ENCODE measurements at regions not wholly inside any gene's neighbourhood (a gene's known extent, or its start where the extent isn't known, plus 50 kb on each side); places are given as distances from the start of the nearest gene placed in this dataset.
A peak's percentile ranks its signal among the peaks of the same experiment; 100 is the strongest.

DNA sequence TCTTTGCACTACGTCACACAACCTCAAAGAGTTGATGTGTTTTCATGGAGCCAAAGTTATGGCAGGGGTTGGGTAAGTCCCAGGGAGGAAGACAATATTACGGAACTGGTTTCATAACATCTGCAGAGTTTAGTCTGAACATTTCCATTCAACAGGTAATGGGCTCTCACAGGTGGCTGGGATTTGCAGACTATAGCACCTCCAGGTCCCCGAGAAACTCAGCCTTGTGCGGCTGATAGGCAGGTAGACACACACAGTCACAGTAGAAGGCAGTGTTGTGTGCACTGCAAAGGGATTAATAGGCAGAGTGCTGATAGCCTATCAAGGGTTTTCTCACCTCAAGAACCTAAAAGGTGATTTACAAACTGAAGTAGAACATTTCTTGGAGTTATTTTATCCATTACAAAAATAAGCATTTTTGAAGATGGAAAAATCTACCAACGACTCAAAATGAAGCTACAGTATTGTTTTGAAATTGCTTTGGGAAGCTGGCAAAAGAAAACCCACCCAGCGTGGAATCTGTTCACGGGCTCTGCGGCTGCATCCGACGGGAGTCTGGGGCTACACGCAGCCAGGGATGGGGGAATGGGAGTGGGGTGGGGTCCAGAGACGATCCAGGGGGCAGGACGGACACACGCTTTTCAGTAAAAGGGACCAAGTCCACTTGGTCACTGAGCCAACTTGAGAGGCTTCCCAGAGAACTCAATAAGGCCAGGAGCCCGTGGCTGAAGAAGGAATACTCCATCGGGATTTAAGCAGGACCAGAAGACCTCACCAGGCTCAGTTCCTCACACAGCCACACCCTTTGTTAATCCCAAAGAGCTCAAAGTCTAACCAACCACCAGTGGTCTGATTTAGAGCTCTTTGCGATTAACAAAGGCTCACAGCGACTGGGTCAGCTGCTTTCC, 82.9 kb downstream of the CHRNA1 start:
- TF ChIP-seq, protein P1, sequence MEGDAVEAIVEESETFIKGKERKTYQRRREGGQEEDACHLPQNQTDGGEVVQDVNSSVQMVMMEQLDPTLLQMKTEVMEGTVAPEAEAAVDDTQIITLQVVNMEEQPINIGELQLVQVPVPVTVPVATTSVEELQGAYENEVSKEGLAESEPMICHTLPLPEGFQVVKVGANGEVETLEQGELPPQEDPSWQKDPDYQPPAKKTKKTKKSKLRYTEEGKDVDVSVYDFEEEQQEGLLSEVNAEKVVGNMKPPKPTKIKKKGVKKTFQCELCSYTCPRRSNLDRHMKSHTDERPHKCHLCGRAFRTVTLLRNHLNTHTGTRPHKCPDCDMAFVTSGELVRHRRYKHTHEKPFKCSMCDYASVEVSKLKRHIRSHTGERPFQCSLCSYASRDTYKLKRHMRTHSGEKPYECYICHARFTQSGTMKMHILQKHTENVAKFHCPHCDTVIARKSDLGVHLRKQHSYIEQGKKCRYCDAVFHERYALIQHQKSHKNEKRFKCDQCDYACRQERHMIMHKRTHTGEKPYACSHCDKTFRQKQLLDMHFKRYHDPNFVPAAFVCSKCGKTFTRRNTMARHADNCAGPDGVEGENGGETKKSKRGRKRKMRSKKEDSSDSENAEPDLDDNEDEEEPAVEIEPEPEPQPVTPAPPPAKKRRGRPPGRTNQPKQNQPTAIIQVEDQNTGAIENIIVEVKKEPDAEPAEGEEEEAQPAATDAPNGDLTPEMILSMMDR (conservative IDR thresholded peaks at IDR 0.05; ENCODE audit: low read depth, low read length): no peak
- Histone ChIP-seq H3K36me3 (ENCODE audit: insufficient read depth) (no peaks in the 10 kb centered on the region), H3K4me3 (IDR thresholded peaks at IDR 0.05; ENCODE audit: insufficient read depth, low read depth, low read length) (peak overlapping the region; percentile 55), H4K20me1 (ENCODE audit: insufficient read depth) (no peaks in the 10 kb centered on the region), H3K4me2 (peak overlapping the region; percentile 66), H3K79me2 (ENCODE audit: insufficient read depth, low read depth) (no peaks in the 10 kb centered on the region; the same call in 1 of the 2 replicates), H3K9ac (peak overlapping the region; percentile 64; the same call in 1 of the 2 replicates), H2AFZ (ENCODE audit: low read depth) (peak overlapping the region; percentile 85), H3K27ac (no peak overlapping the region), H3K27me3 (ENCODE audit: insufficient read depth, low read depth) (no peaks in the 10 kb centered on the region; the same call in 1 of the 2 replicates), H3K4me1 (ENCODE audit: low read depth, poor library complexity, severe bottlenecking) (peaks cover 32% of the 10 kb centered on the region)

DNA sequence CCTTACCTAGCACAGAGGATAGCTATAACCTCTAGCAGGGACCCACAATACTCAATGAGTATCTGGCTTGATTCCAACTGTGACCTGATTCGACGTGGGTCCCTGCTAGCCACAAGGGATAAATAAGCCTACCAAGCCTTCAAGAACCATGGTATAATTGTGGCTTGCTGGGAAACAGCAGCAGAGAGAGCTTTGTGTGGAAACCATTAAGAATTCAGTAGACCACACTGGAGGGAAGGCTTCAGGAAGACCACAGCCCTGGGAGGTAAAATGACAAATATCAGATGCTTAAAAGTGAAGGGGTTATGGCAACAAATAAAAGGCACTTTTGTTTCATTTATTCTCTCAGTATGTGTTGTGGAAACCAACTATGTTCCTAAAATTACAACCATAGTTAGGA, 82.6 kb upstream of the WIPF1 start:
- Histone ChIP-seq H3K4me2 (no peak overlapping the region), H4K20me1 (ENCODE audit: insufficient read depth) (no peaks in the 10 kb centered on the region), H3K4me1 (ENCODE audit: low read depth, poor library complexity, severe bottlenecking) (peaks cover 32% of the 10 kb centered on the region), H2AFZ (ENCODE audit: low read depth) (no peak overlapping the region), H3K27me3 (ENCODE audit: insufficient read depth, low read depth) (no peaks in the 10 kb centered on the region; the same call in 1 of the 2 replicates), H3K27ac (no peak overlapping the region), H3K9ac (no peak overlapping the region), H3K36me3 (ENCODE audit: insufficient read depth) (no peaks in the 10 kb centered on the region), H3K4me3 (IDR thresholded peaks at IDR 0.05; ENCODE audit: insufficient read depth, low read depth, low read length) (no peak overlapping the region), H3K79me2 (ENCODE audit: insufficient read depth, low read depth) (no peaks in the 10 kb centered on the region; the same call in 1 of the 2 replicates)
- TF ChIP-seq, protein P1 (conservative IDR thresholded peaks at IDR 0.05; ENCODE audit: low read depth, low read length): no peak

DNA sequence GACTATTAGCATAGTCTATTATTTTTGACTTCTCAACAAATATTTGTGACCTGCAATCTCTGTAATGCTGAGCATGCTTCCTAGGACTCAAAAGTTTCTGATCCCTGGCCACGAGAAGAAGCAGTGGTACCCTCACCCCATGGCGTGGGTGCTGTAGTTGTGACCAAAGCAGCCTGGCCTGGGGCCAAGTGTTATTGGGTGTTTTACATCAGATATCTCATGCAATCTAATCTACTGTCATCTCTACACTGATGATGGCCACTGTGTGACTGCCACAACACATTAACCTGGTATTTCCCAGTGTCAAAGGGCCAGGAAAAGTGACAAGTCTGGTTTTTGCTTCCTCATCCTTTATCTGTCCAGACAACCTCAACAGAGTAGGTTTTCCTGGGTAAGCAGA, 80.8 kb upstream of the WIPF1 start:
- Histone ChIP-seq H3K27ac (no peak overlapping the region), H4K20me1 (ENCODE audit: insufficient read depth) (no peaks in the 10 kb centered on the region), H3K79me2 (ENCODE audit: insufficient read depth, low read depth) (no peaks in the 10 kb centered on the region; the same call in 1 of the 2 replicates), H3K27me3 (ENCODE audit: insufficient read depth, low read depth) (no peaks in the 10 kb centered on the region; the same call in 1 of the 2 replicates), H3K9ac (no peak overlapping the region), H3K4me2 (no peak overlapping the region; the same call in 1 of the 2 replicates), H2AFZ (ENCODE audit: low read depth) (no peak overlapping the region), H3K4me3 (IDR thresholded peaks at IDR 0.05; ENCODE audit: insufficient read depth, low read depth, low read length) (no peak overlapping the region), H3K36me3 (ENCODE audit: insufficient read depth) (no peaks in the 10 kb centered on the region), H3K4me1 (ENCODE audit: low read depth, poor library complexity, severe bottlenecking) (peaks cover 30% of the 10 kb centered on the region)
- TF ChIP-seq, protein P1 (conservative IDR thresholded peaks at IDR 0.05; ENCODE audit: low read depth, low read length): no peak

DNA sequence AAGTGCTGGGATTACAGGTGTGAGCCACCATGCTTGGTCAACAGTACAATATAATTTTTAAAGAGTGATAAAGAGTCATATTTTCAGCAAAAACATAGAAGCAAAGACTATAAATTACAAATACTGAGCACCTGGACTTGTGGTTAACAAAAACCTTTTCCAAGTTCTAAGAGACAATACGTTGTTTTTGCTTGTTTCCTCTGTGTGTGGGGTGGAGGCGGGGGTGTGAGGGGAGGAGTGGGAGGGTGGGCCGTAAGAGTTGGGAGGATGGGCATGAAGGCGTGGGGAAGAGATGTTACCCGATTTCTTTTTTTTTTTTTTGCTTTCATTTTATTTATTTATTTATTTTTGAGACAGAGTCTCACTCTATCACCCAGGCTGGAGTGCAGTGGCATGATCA, 78.0 kb upstream of the WIPF1 start:
- TF ChIP-seq, protein P1 (conservative IDR thresholded peaks at IDR 0.05; ENCODE audit: low read depth, low read length): no peak
- H3K4me2 ChIP-seq: no peak overlapping the region
- H3K9ac ChIP-seq: no peak overlapping the region
- no peak overlapping the region for H3K27ac ChIP-seq
- H3K4me3 ChIP-seq (IDR thresholded peaks at IDR 0.05; ENCODE audit: insufficient read depth, low read depth, low read length): no peak overlapping the region
- H3K79me2 ChIP-seq (ENCODE audit: insufficient read depth, low read depth): no peaks in the 10 kb centered on the region; the same call in 1 of the 2 replicates
- H3K4me1 ChIP-seq (ENCODE audit: low read depth, poor library complexity, severe bottlenecking): peaks cover 15% of the 10 kb centered on the region
- no peak overlapping the region for H2AFZ ChIP-seq (ENCODE audit: low read depth)
- no peaks in the 10 kb centered on the region for H4K20me1 ChIP-seq (ENCODE audit: insufficient read depth)
- no peaks in the 10 kb centered on the region for H3K36me3 ChIP-seq (ENCODE audit: insufficient read depth)
- no peaks in the 10 kb centered on the region for H3K27me3 ChIP-seq (ENCODE audit: insufficient read depth, low read depth)

Data from KMS-11 (cell line).